ENCODE measurements at regions not wholly inside any gene's neighbourhood (a gene's known extent, or its start where the extent isn't known, plus 50 kb on each side); places are given as distances from the start of the nearest gene placed in this dataset.

DNA sequence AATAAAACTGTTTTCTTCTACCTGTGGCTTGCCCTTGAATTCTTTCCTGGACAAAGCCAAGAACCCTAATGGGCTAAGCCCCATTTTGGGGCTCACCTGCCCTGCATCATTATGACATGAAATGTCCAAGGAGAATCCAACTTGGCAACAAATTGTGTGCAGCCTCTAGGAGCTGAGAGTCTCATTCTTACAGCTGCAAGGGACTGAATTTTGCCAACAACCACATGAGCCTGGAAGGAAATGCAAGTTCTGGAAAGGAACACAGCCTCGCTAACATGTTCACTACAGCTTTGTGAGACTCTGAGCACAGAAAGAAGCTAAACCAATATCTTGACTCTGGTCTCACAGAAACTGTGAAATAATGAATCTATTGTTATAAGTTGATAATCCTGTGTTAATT, 94.8 kb upstream of the CDH12 start:
- no peak for TF ChIP-seq CTCF (IDR thresholded peaks at IDR 0.05; ENCODE audit: low read depth, low read length, poor library complexity, severe bottlenecking)
- no peak for TF ChIP-seq EZH2phosphoT487 (IDR thresholded peaks at IDR 0.05; ENCODE audit: borderline replicate concordance, low read length)
- Histone ChIP-seq H3K9me2 (replicated peaks; ENCODE audit: control insufficient read depth, low read length) (no peaks in the 10 kb centered on the region), H3K4me2 (ENCODE audit: low read length) (no peak overlapping the region), H3K27ac (ENCODE audit: low read depth, low read length) (no peak overlapping the region), H3K27me3 (ENCODE audit: control insufficient read depth, low read length) (no peaks in the 10 kb centered on the region), H3K79me2 (ENCODE audit: control insufficient read depth, low read length) (no peaks in the 10 kb centered on the region), H3F3A (ENCODE audit: control insufficient read depth, insufficient read depth) (no peaks in the 10 kb centered on the region), H3K4me1 (ENCODE audit: control insufficient read depth, low read length) (no peaks in the 10 kb centered on the region), H4K20me1 (ENCODE audit: control insufficient read depth, insufficient read depth, low read depth, low read length) (no peaks in the 10 kb centered on the region), H3K4me3 (ENCODE audit: low read length) (no peak overlapping the region), H3K9me3 (ENCODE audit: control insufficient read depth, insufficient read depth, low read length) (no peaks in the 10 kb centered on the region), H3K36me3 (ENCODE audit: control insufficient read depth, low read length) (no peaks in the 10 kb centered on the region)

DNA sequence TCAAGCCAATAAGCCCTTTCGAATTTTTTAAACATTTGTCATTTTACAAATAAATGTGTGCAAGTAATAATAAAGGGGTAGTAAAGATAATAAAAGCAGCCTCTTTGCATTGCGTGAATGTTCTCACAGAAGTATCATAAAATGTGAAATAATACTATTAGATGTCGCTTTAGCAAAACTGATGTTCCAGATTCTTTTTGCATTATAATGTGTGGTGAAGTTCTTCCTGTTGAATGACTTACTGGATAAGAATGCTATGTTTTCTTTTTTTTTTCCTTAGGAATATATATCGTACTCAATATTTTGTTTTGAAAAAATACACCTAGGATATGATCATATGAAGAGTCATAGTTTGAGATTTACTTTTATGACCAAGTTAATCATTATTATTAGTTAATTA, 85.2 kb upstream of the CDH12 start:
- no peaks in the 10 kb centered on the region for H3K79me2 ChIP-seq (ENCODE audit: control insufficient read depth, low read length)
- no peaks in the 10 kb centered on the region for H3K36me3 ChIP-seq (ENCODE audit: control insufficient read depth, low read length)
- H3F3A ChIP-seq (ENCODE audit: control insufficient read depth, insufficient read depth), result no peaks in the 10 kb centered on the region
- no peak overlapping the region for H3K4me2 ChIP-seq (ENCODE audit: low read length)
- H3K27ac ChIP-seq (ENCODE audit: low read depth, low read length), result no peak overlapping the region
- H4K20me1 ChIP-seq (ENCODE audit: control insufficient read depth, insufficient read depth, low read depth, low read length), result no peaks in the 10 kb centered on the region
- no peak overlapping the region for H3K4me3 ChIP-seq (ENCODE audit: low read length)
- no peaks in the 10 kb centered on the region for H3K9me2 ChIP-seq (replicated peaks; ENCODE audit: control insufficient read depth, low read length)
- H3K4me1 ChIP-seq (ENCODE audit: control insufficient read depth, low read length), result no peaks in the 10 kb centered on the region
- TF ChIP-seq EZH2phosphoT487 (IDR thresholded peaks at IDR 0.05; ENCODE audit: borderline replicate concordance, low read length), result no peak
- TF ChIP-seq CTCF (IDR thresholded peaks at IDR 0.05; ENCODE audit: low read depth, low read length, poor library complexity, severe bottlenecking), result no peak
- no peaks in the 10 kb centered on the region; the same call in 1 of the 2 replicates for H3K9me3 ChIP-seq (ENCODE audit: control insufficient read depth, insufficient read depth, low read length)
- H3K27me3 ChIP-seq (ENCODE audit: control insufficient read depth, low read length), result no peaks in the 10 kb centered on the region

DNA sequence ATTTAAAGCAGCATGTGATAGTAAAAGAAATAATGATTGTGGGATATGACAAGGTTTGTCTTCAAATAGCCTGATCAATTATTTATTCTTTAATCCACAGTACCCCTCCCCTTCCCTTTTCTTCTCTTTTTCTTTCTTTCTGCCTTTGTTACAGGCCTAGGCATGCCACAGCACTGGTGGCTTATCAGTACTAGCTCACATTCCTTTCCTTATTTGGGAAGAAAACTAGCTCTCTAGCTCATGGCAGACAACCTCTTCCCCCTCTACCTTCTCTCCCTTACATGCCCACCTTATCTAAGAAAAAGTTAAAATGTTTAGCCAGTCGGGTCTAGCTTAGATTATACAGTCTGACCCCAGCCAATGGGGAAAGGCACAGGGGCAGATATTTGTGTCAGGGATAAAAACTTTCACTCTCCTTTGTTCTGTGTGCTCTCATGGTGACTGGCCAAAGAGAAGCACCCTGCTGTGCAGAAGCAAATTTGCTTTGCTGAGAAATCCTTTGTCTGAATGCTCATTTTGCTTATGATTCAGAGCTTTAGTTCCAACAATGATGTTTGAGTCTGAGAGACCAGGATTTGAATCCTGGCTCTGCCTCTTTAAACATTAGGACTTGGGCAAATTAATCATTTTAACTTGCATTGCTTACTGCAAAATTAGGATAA, 75.8 kb upstream of the CDH12 start:
- H3K27ac ChIP-seq (ENCODE audit: low read depth, low read length), result no peak overlapping the region
- H3K9me2 ChIP-seq (replicated peaks; ENCODE audit: control insufficient read depth, low read length), result no peaks in the 10 kb centered on the region; the same call in 1 of the 2 replicates
- no peaks in the 10 kb centered on the region for H3K4me1 ChIP-seq (ENCODE audit: control insufficient read depth, low read length)
- no peak overlapping the region for H3K4me3 ChIP-seq (ENCODE audit: low read length)
- H3K9me3 ChIP-seq (ENCODE audit: control insufficient read depth, insufficient read depth, low read length), result no peaks in the 10 kb centered on the region
- TF ChIP-seq EZH2phosphoT487 (IDR thresholded peaks at IDR 0.05; ENCODE audit: borderline replicate concordance, low read length), result no peak
- no peak for TF ChIP-seq CTCF (IDR thresholded peaks at IDR 0.05; ENCODE audit: low read depth, low read length, poor library complexity, severe bottlenecking)
- H4K20me1 ChIP-seq (ENCODE audit: control insufficient read depth, insufficient read depth, low read depth, low read length), result no peaks in the 10 kb centered on the region
- no peaks in the 10 kb centered on the region for H3F3A ChIP-seq (ENCODE audit: control insufficient read depth, insufficient read depth)
- H3K4me2 ChIP-seq (ENCODE audit: low read length), result no peak overlapping the region
- no peaks in the 10 kb centered on the region for H3K27me3 ChIP-seq (ENCODE audit: control insufficient read depth, low read length)
- no peaks in the 10 kb centered on the region for H3K36me3 ChIP-seq (ENCODE audit: control insufficient read depth, low read length)
- H3K79me2 ChIP-seq (ENCODE audit: control insufficient read depth, low read length), result no peaks in the 10 kb centered on the region

Data from DOHH2 (cell line).